ENCODE measurements at regions not wholly inside any gene's neighbourhood (a gene's known extent, or its start where the extent isn't known, plus 50 kb on each side); places are given as distances from the start of the nearest gene placed in this dataset.

GRCh38 chr1:96510911-96511310, 210.7 kb upstream of the PTBP2 start:
- TF ChIP-seq EZH2 (IDR thresholded peaks at IDR 0.05; ENCODE audit: insufficient read depth, poor library complexity, severe bottlenecking): no peak
- no peak for TF ChIP-seq EZH2phosphoT487 (IDR thresholded peaks at IDR 0.05; ENCODE audit: insufficient read depth, low read depth)
